ENCODE measurements at regions not wholly inside any gene's neighbourhood (a gene's known extent, or its start where the extent isn't known, plus 50 kb on each side); places are given as distances from the start of the nearest gene placed in this dataset.
"Not testable (repeated sequence)": the region's sequence is repeated elsewhere in the genome, so short reads cannot be mapped to it uniquely, and the experiment has no call there.

GRCh38 chrX:66096987-66097386 lies 57.1 kb upstream of the VSIG4 start:
- not testable (repeated sequence) for TF ChIP-seq CTCF, POLR2A (IDR thresholded peaks at IDR 0.05)

All from esophagus squamous epithelium (tissue), 4 donors.